Type B pancreatic cell (in vitro differentiated cells): ENCODE measurements at regions not wholly inside any gene's neighbourhood (a gene's known extent, or its start where the extent isn't known, plus 50 kb on each side); places are given as distances from the start of the nearest gene placed in this dataset.

Experiments
- DNase-seq: peaks from one replicate; pipeline ENCODE4 v3.0.0; 2021; ENCODE audit warnings: mixed read lengths; ENCODE audit not compliant: unreplicated experiment; ENCODE audit errors: extremely low spot score
- H3K27ac Mint-ChIP-seq: 2 replicates; pipeline ENCODE4 v1.8.0; 2021; ENCODE audit warnings: mild to moderate bottlenecking, mixed read lengths
- H3K27me3 Mint-ChIP-seq: 2 replicates; pipeline ENCODE4 v1.8.0; 2021; ENCODE audit warnings: mixed read lengths
- H3K36me3 Mint-ChIP-seq: 2 replicates; pipeline ENCODE4 v1.8.0; 2021; ENCODE audit warnings: mixed read lengths
- H3K4me1 Mint-ChIP-seq: one replicate; pipeline ENCODE4 v1.8.0; 2021; ENCODE audit warnings: mixed read lengths; ENCODE audit not compliant: unreplicated experiment
- H3K4me3 Mint-ChIP-seq: 2 replicates; pipeline ENCODE4 v1.8.0; 2021; ENCODE audit warnings: mild to moderate bottlenecking, mixed read lengths
- H3K9me3 Mint-ChIP-seq: 2 replicates; pipeline ENCODE4 v1.8.0; 2021; ENCODE audit warnings: mixed read lengths
- TF ChIP-seq, protein P1 (sequence below): fragments of 200-600 bp; sonication (generic); conservative IDR thresholded peaks from 2 replicates; pipeline ENCODE4 v1.5.0; 2021; ENCODE audit warnings: antibody characterized with exemption, mild to moderate bottlenecking

DNA sequence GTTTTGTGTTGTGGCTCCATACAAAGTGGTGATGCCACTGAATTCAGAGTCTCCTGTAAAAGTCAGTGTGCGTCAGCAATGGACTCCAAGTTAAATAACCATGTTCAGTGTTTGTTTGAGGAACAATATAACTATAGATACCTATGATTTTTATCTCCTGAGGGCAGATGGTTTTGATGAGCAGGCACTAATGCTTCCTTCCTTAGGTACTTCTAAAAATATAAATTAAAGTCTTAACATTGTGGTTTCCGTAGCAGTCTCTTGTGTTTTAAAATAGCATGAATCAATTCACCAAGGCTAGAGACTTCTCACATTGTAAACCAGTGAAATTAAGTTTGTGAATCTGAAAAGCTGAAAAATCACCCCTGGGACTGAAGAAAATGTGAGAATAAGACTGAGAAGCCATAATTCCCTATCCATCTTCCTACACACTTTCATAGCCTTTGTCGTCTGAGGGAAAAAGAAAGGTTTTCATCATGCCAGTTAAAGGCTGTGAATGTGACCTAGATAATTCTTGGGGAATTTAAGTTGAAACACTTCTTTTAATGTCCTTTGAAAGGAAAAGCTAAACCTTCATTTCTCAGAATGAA is 1502.9 kb downstream of the CDH11 start:
- Mint-ChIP-seq H3K36me3 (no peaks in the 10 kb centered on the region), H3K9me3 (no peaks in the 10 kb centered on the region), H3K27ac (no peak overlapping the region), H3K4me3 (no peak overlapping the region), H3K27me3 (no peaks in the 10 kb centered on the region), H3K4me1 (no peaks in the 10 kb centered on the region)
- no peak for DNase-seq
- TF ChIP-seq, protein P1, sequence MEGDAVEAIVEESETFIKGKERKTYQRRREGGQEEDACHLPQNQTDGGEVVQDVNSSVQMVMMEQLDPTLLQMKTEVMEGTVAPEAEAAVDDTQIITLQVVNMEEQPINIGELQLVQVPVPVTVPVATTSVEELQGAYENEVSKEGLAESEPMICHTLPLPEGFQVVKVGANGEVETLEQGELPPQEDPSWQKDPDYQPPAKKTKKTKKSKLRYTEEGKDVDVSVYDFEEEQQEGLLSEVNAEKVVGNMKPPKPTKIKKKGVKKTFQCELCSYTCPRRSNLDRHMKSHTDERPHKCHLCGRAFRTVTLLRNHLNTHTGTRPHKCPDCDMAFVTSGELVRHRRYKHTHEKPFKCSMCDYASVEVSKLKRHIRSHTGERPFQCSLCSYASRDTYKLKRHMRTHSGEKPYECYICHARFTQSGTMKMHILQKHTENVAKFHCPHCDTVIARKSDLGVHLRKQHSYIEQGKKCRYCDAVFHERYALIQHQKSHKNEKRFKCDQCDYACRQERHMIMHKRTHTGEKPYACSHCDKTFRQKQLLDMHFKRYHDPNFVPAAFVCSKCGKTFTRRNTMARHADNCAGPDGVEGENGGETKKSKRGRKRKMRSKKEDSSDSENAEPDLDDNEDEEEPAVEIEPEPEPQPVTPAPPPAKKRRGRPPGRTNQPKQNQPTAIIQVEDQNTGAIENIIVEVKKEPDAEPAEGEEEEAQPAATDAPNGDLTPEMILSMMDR, result no peak

DNA sequence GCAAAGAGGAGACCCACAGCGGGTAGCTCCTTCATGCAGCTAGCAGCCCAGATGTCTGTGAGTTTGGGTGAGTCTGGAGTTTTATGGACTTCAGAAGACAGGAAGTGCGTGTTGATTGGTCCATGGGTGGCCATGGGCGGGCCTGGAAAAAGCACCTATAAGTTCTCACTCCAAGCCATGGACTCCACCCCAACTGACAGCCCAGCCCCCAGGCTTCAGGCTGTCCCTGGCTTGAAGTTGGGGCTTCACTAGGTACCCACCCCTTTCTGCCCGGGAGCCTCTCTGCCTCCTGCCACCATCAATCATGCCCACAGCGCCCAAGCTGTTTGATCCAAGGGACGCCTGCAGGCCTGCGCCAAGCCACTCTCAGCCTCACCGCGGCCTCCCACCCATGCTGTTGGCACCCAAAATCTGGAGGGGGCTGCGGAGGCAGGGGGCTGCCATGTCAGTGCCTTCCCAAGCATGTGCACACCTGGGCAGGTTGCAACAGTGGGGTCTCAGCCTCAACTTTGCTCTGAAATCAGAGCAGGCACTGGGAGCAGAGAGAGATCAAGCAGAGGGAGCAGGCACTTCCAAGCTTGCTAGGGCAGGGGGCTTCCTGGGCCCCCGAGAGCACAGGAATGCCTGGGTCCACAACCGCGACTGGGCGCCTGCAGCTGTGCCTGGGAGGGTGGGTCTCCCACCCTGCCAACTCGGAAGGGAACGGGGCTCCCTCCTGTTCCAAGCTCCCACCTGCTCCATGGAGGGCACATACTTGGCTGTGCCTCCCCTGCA is 1503.7 kb downstream of the CDH11 start:
- Mint-ChIP-seq H3K4me3 (peak overlapping the region; percentile 67), H3K9me3 (no peaks in the 10 kb centered on the region), H3K4me1 (no peaks in the 10 kb centered on the region), H3K27me3 (no peaks in the 10 kb centered on the region), H3K27ac (no peak overlapping the region), H3K36me3 (no peaks in the 10 kb centered on the region)
- TF ChIP-seq, protein P1, result no peak
- DNase-seq, result no peak

DNA sequence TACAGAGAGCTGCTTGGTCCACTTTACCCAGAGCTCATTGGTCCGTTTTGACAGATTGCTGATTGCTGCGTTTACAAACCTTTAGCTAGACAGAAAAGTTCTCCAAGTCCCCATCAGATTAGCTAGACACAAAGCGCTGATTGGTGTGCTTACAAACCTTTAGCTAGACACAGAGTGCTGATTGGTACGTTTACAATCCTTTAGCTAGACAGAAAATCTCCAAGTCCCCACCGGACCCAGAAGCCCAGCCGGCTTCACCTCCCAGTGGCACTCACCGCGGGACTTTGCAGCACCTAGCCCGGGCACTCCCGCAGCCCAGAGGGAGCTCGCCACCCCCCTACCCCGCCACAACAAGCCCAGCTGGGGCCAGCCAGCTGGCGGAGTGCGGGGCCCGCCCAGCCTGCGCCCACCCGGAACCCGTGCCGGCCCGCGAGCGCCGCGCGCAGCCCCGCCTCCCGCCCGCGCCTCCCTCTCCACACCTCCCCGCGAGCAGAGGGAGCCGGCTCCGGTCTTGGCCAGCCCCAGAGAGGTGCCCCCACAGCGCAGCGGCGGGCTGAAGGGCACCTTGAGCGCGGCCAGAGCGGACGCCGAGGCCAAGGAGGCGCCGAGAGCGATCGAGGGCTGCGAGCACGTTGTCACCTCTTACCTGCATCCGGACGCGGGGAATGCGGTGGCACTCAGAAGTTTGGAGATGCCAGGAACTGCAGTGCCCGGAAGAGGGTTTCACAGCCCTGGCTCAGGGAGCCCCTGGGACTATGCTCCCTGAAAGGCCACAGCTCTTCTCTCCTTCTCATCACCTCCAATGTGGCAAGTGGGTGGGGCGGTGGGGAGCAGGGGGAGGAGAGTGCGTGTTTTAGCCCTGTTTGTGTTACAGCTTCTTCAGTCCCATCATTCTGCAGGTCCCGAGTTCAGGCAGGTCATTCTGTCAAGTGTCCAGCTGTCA is 1504.5 kb downstream of the CDH11 start:
- Mint-ChIP-seq H3K4me3 (peak overlapping the region; percentile 67), H3K27me3 (no peaks in the 10 kb centered on the region), H3K27ac (no peak overlapping the region), H3K36me3 (no peaks in the 10 kb centered on the region), H3K9me3 (no peaks in the 10 kb centered on the region), H3K4me1 (no peaks in the 10 kb centered on the region)
- TF ChIP-seq, protein P1, result no peak
- DNase-seq, result no peak

DNA sequence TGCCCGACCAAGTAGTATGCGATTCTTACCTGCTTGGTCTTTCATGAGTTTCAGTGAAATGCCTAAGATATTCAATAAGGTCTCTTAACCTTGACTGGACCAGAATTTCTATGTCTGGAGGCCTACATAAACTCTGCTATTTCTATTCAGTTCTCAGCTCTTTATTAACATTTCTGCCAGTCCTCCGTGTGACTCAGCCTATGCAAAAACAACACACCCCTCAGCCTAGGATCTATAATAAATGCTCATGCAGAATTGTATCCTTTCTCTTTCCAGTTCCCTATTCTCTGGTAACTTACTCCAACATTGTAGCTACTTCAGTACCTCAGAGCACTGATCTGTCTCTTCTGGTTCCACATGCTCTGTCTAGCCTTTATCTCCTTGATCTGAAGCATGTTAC is 1507.4 kb downstream of the CDH11 start:
- no peaks in the 10 kb centered on the region for H3K9me3 Mint-ChIP-seq
- no peak overlapping the region for H3K4me3 Mint-ChIP-seq
- H3K36me3 Mint-ChIP-seq, result no peaks in the 10 kb centered on the region

DNA sequence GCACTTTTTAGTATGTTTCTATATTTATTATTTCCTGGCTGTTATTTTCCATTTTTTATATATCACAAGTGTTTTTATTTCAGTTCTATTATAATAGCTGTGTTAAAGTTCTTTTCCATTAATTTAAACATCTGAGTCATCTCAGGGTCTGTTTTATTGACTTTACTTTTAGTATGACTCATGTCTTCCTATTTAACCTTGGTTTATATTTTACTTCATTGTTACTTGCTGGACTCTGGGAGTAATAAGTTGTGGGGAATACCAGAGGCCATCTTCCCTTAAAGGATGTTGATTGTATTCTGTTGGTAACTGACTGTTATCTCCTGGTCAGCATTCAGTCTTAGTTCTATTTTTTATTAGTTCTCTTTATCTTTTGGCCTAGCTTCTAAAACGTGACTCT is 1508.2 kb downstream of the CDH11 start:
- H3K36me3 Mint-ChIP-seq, result no peaks in the 10 kb centered on the region
- no peak overlapping the region for H3K27ac Mint-ChIP-seq
- no peaks in the 10 kb centered on the region for H3K9me3 Mint-ChIP-seq
- no peak overlapping the region for H3K4me3 Mint-ChIP-seq
- TF ChIP-seq, protein P1, result no peak
- no peaks in the 10 kb centered on the region for H3K27me3 Mint-ChIP-seq
- no peaks in the 10 kb centered on the region for H3K4me1 Mint-ChIP-seq
- DNase-seq, result no peak

More for the DNA sequence above, 1507.4 kb downstream of the CDH11 start:
- Mint-ChIP-seq H3K4me1 (no peaks in the 10 kb centered on the region), H3K27ac (no peak overlapping the region), H3K27me3 (no peaks in the 10 kb centered on the region)
- TF ChIP-seq, protein P1, result no peak
- DNase-seq, result no peak
